ENCODE measurements at regions not wholly inside any gene's neighbourhood (a gene's known extent, or its start where the extent isn't known, plus 50 kb on each side); places are given as distances from the start of the nearest gene placed in this dataset.

DNA sequence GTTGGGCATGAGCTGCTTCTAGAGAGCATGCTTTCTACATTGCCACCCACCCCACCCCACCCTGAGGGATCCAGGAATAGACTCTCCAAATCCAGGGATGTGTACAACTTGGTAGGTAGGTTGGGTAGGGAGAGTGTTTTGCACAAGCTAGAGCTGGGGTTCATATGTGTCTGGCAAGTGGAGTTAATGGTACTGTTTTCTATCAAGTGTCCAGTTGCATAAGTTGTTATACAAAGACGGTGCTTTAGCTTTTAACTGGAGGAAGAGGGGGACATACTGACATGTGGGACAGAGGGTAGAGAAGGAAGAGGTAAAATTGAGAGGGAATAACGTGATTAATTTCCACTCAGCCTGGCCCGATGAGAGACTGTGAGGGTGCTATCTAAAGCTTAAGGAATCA lies 51.0 kb upstream of the TNC start:
- DNase-seq, result no peak
- intact Hi-C loops (cut with DNase I), result no loop called here

GRCh38 chr9:115170358-115171073 lies 52.6 kb upstream of the TNC start:
- DNase-seq, result no peak
- intact Hi-C loops (cut with DNase I), result no loop called here

- intact Hi-C loops (cut with DNase I), result no loop called here
- DNase-seq, result no peak
Observed at GRCh38 chr9:115171921-115172388, 54.0 kb upstream of the TNC start.

DNA sequence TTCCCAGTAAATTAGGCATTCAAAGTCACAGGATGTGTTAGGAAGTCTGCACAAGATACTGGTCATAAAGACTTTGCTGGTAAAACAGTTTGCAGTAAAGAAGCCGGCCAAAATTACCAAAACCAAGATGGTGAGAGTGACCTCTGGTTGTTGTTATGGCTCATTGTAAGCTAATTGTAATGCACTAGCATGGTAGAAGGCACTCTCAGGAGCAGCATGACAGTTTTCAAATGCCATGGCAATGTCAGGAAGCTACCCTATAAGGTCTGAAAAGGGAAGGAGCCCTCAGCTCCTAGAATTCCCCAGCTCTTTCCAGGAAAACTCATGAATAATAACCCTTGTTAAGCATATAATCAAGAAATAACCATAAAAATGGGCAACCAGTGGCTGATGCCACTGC lies 64.3 kb upstream of the TNC start:
- intact Hi-C loops (cut with DNase I), result no loop called here
- DNase-seq, result no peak

- intact Hi-C loops (cut with DNase I), result no loop called here
- DNase-seq, result no peak
Observed at GRCh38 chr9:115183436-115183835, 65.5 kb upstream of the TNC start.

- intact Hi-C loops (cut with DNase I), result no loop called here
Observed at GRCh38 chr9:115189686-115190085, 71.7 kb upstream of the TNC start.

DNA sequence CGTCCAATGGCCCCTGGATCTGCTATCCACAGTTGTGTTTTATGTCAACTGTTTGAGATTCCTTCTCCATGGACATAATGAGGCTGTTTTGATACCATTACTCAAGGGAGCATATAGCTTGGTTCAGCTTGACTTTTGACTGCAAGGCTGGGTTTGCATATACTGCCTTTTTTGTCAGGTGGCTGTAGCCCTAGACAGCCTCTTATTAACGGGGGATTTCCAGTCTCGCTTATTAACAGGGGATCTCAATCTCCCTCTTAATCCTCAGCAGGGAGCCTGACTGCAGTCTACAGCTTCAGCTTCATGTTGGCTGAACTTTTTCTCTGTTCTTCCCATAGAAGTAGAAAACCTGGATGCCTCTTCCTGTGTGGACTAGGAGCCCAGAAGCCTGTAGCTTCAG lies 73.7 kb upstream of the TNC start:
- DNase-seq, result no peak
- intact Hi-C loops (cut with DNase I), result no loop called here

More at GRCh38 chr9:115189686-115190085, 71.7 kb upstream of the TNC start:
- no peak for DNase-seq

DNA sequence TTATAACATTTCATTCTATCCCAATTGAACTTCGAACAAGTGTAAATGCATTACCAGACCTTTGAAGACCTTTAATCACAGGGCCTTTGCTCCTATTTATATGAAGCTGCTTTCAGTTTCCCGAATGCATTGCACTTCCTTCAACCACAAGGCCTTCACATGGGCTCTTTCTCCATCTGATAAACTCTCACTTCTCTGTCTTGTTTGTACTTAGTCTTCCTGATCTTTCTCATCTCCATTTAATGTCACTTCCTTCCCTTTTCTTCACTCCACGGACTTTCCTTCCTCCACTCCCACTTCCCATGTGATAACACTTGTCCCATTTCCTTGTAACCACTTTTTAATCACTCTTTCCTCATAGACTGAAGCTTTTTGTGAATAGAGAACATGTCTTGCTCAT lies 74.3 kb upstream of the TNC start:
- intact Hi-C loops (cut with DNase I), result no loop called here

GRCh38 chr9:115192835-115193525 lies 75.0 kb upstream of the TNC start:
- DNase-seq, result no peak
- intact Hi-C loops (cut with DNase I), result no loop called here

More for the DNA sequence above, 74.3 kb upstream of the TNC start:
- no peak for DNase-seq

DNA sequence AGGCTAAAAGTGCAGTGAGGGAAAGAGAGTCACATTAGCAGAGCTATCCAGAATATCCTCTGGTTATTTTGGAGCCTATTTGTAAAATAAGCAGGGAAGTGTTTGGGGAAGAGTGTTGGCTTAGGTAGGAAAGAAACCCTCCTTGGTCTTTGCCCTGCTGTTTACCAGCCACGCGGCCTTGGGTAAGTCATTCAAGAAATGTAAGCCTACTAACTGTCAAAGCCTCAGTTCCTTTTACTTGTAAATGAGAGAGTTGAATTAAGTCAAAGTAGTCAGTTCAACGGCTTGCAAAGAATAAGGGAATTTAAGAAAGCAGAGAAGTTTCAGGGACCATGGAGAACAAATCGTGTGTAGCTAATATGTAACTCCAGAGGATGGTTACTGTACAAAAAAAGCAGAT lies 75.8 kb upstream of the TNC start:
- intact Hi-C loops (cut with DNase I), result no loop called here
- DNase-seq, result no peak

- intact Hi-C loops (cut with DNase I), result no loop called here
- DNase-seq, result no peak
Observed at GRCh38 chr9:115194216-115194615, 76.3 kb upstream of the TNC start.

GRCh38 chr9:115195912-115196311 lies 78.0 kb upstream of the TNC start:
- intact Hi-C loops (cut with DNase I), result no loop called here
- DNase-seq, result no peak

- intact Hi-C loops (cut with DNase I), result no loop called here
- DNase-seq, result no peak
Observed at GRCh38 chr9:115196919-115197318, 79.0 kb upstream of the TNC start.

DNA sequence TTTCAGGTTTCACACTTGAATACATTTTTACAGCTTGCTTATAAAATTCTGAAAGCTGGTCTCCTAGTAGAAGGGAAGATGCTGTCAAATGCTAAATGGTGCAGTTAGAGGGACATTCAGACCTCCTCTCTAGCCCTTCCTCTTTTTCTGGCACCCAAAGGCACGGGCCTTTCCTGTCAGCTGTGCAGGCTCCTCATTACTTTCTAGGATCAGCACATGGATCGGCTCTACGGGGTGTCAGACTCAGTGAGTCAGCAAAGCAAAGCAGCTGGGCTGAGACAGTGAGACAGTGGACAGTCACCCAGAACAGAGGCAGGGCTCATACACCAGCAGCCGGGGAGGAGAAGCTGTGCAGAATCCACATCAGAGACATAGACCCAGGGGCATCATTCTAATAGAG lies 80.0 kb upstream of the TNC start:
- intact Hi-C loops (cut with DNase I), result no loop called here
- DNase-seq, result peak in 20 of 42 donors; percentile 7 to 55 (median 30)

DNA sequence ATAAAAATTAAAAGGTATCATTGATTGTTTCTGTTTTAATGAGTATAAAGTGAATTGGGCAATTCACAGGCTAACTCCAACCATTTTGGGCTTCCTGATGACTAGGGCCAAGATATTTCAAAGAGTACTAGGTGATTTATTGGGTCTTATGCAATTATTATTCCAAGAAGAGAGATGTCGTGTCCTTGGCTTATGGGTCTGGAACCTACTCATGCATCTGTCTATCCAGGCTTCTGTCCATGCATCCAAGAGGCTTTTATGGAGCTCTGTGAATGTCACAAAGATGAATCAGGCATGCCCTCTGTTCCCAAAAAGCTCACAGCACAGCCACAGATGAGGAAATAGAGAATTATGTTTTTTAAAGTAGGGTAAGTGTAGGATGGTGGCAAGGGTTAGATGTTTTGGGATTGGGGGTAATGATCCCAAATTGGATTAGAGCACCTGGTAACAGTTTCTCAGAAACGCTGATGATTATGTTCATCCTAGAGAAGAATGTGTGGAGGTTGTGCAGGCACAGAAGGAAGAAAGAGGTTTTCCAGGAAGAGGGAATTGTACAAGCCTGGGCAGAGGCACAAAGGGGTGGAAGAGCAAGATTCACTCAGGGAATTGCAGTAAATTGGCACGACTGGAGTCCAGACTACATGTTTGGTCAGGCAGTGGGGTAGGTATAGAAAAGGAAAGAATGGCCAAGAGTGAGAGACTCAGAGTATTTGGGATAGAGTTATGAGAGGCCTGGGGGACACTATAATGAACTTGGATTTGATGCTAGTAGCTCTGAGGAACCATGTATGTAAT lies 83.0 kb upstream of the TNC start:
- DNase-seq, result no peak
- intact Hi-C loops (cut with DNase I), result no loop called here

DNA sequence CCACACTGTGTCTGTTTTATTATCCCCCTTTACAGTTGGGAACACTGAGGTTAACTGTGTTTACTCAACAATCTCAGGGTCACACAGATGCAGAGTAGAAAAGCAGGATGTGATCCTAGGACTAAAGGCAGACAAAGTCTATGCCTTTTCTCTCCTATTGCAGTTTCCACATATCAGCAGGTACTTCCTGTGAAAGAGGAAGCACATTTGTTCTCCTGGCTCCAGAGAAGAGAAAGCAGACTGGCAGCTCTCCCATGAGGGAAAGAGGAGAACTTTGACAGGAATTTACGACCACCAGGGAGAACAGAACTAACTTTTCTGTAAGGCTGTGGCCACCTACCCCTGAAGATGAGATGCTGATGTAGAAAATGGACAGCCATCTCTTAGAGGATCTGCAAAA lies 84.2 kb upstream of the TNC start:
- intact Hi-C loops (cut with DNase I), result no loop called here
- DNase-seq, result no peak

DNA sequence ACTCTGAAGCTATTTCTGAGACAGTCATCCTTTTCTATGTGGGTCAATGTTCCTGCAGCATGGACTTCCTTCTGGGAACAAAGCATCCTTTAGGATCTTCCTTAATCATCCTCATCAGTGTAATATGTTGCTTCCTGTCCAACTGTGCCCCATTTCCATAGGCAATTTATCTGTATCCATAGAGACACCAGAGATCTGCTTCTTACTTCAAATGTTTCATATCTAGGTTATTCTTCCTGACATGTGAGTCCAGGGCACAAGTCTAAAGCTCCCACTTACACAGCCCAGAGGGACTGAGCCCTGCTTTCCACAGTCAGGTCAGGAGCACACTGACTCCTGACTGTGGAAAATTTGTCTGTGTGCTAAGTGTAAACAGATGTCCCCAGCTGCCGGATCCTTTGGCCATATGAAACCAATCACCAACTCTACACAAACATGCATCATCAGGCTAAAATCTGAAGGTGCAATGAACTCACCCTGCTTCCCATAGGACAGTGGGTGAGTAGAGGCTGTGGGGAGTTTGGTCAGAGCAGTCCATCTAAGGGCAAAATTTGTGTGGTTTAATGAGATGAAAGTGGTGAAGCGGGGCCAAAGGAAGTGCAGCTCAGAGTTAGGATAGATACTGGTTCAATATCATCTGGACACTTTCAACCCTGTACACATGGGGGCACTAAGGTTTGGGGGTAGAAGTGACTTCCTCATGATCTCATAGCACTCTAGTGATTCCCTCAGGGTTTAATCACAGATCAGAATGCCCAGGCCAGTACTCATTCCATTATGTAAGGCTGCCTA lies 85.2 kb upstream of the TNC start:
- intact Hi-C loops (cut with DNase I), result no loop called here
- DNase-seq, result no peak

GRCh38 chr9:115204904-115205453 lies 87.0 kb upstream of the TNC start:
- DNase-seq, result no peak
- intact Hi-C loops (cut with DNase I), result no loop called here

All from head of caudate nucleus (tissue), 42 donors.